Right lobe of liver (tissue), 4 donors: ENCODE measurements at regions not wholly inside any gene's neighbourhood (a gene's known extent, or its start where the extent isn't known, plus 50 kb on each side); places are given as distances from the start of the nearest gene placed in this dataset.

Experiments
- POLR2A ChIP-seq: fragments of 450-650 bp; IDR thresholded peaks from one replicate; pipeline ENCODE4 v1.6.1; 2017; ENCODE audit warnings: antibody characterized with exemption, mild to moderate bottlenecking
- TF ChIP-seq, protein P1 (sequence below), 4 donors: fragments of 200-600 bp in 3 of 4; fragments of 450-650 bp in 1 of 4; IDR thresholded peaks; one replicate each; pipeline versions ENCODE4 v1.5.1 to v1.8.0; 2016 to 2022; ENCODE audit warnings: antibody characterized with exemption in 4 of 4, mild to moderate bottlenecking in 2 of 4
- donor health status: DM: no; HTN: no; CAD: no.
- donor health status: DM: no; HTN: no; CAD: no.
- donor health status: DM: no; HTN: yes; CAD: no.

DNA sequence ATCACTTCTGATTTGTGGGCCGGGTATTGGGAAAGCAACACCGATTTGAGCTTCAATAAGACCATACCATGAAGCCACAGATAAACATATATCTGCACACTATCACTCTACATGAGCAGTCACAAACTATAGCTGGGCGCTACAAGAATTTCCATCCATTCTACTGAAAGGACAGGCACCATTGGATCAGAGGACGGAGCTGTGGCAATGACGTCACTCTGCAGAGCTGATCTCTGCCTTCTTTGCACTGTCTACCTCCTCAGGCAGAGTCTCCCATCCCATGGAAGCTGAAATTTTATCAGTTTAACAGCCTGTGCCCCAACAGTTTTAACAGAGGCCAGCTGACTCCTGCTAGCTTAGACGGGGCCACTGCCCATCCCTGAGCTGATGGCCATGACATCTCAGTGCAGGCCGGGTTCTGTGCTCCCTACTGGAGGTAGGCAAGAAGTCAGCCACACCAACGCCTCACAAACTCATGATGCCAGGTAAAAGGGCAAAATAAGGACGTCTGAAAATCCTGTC, 389.6 kb upstream of the SALL3 start:
- TF ChIP-seq, protein P1, sequence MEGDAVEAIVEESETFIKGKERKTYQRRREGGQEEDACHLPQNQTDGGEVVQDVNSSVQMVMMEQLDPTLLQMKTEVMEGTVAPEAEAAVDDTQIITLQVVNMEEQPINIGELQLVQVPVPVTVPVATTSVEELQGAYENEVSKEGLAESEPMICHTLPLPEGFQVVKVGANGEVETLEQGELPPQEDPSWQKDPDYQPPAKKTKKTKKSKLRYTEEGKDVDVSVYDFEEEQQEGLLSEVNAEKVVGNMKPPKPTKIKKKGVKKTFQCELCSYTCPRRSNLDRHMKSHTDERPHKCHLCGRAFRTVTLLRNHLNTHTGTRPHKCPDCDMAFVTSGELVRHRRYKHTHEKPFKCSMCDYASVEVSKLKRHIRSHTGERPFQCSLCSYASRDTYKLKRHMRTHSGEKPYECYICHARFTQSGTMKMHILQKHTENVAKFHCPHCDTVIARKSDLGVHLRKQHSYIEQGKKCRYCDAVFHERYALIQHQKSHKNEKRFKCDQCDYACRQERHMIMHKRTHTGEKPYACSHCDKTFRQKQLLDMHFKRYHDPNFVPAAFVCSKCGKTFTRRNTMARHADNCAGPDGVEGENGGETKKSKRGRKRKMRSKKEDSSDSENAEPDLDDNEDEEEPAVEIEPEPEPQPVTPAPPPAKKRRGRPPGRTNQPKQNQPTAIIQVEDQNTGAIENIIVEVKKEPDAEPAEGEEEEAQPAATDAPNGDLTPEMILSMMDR (IDR thresholded peaks at IDR 0.05): no peak
- no peak for TF ChIP-seq POLR2A
